ENCODE measurements at regions not wholly inside any gene's neighbourhood (a gene's known extent, or its start where the extent isn't known, plus 50 kb on each side); places are given as distances from the start of the nearest gene placed in this dataset.

DNA sequence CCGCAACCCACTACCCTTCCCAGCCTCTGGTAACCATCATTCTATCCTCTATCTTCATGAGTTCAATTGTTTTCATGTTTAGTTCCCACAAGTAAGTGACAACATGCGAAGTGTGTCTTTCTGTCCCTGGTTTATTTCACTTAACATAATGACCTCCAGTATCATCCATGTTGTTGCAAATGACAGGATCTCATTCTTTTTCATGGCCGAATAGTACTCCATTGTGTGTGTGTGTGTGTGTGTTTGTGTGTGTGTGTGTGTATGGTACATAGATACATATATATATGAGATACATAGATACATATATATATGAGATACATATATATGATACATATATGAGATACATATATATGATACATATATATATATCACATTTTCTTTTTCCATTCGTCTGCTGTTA is 196.3 kb upstream of the STK17B start:
- intact Hi-C loops (cut with DNase I) = no loop called here
- H3K36me3 ChIP-seq = no peaks in the 10 kb centered on the region
- H3K9me3 ChIP-seq = no peaks in the 10 kb centered on the region
- H3K4me3 ChIP-seq = no peak overlapping the region
- H3K4me1 ChIP-seq = no peaks in the 10 kb centered on the region
- TF ChIP-seq POLR2A (IDR thresholded peaks at IDR 0.05) = no peak
- TF ChIP-seq, protein P1, sequence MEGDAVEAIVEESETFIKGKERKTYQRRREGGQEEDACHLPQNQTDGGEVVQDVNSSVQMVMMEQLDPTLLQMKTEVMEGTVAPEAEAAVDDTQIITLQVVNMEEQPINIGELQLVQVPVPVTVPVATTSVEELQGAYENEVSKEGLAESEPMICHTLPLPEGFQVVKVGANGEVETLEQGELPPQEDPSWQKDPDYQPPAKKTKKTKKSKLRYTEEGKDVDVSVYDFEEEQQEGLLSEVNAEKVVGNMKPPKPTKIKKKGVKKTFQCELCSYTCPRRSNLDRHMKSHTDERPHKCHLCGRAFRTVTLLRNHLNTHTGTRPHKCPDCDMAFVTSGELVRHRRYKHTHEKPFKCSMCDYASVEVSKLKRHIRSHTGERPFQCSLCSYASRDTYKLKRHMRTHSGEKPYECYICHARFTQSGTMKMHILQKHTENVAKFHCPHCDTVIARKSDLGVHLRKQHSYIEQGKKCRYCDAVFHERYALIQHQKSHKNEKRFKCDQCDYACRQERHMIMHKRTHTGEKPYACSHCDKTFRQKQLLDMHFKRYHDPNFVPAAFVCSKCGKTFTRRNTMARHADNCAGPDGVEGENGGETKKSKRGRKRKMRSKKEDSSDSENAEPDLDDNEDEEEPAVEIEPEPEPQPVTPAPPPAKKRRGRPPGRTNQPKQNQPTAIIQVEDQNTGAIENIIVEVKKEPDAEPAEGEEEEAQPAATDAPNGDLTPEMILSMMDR (IDR thresholded peaks at IDR 0.05) = no peak
- no peak for TF ChIP-seq POLR2AphosphoS5 (IDR thresholded peaks at IDR 0.05; ENCODE audit: insufficient read depth in 1 of 2, low read depth in 1 of 2)
- DNase-seq (ENCODE audit: extremely low spot score in 2 of 2) = no peak
- no peaks in the 10 kb centered on the region for H3K27me3 ChIP-seq
- H3K27ac ChIP-seq = no peak overlapping the region

DNA sequence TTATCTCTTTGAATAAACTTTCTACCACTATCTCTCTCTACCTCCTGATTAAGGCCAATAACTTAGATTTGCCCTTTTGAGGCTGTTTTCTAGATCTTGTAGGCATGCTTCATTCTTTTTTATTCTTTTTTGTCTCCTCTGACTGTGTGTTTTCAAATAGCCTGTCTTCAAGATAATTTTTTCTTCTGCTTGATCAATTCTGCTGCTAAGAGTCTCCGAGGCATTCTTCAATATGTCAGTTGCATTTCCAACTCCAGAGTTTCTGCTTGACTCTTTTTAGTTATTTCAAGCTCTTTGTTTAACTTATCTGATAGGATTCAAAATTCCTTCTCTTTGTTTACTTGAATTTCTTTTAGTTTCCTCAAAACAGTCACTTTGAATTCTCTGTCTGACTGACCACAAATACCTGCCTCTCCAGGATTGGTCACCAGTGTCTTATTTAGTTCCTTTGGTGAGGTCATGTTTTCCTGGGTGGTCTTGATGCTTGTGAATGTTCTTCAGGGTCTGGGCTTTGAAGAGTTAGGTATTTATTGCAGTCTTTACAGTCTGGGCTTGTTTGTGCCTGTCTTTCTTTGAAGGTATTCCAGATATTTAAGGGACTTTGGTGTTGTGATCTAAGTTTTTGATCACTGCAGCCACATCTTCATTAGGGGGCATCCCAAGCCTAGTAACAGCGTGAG is 197.3 kb upstream of the STK17B start:
- TF ChIP-seq POLR2AphosphoS5 (IDR thresholded peaks at IDR 0.05; ENCODE audit: insufficient read depth in 1 of 2, low read depth in 1 of 2) = no peak
- no peak for TF ChIP-seq POLR2A (IDR thresholded peaks at IDR 0.05)
- TF ChIP-seq, protein P1 (IDR thresholded peaks at IDR 0.05) = no peak
- H3K9me3 ChIP-seq = no peaks in the 10 kb centered on the region
- DNase-seq (ENCODE audit: extremely low spot score in 2 of 2) = no peak
- intact Hi-C loops (cut with DNase I) = no loop called here
- H3K4me1 ChIP-seq = no peaks in the 10 kb centered on the region
- no peaks in the 10 kb centered on the region for H3K36me3 ChIP-seq
- no peak overlapping the region for H3K27ac ChIP-seq
- no peak overlapping the region for H3K4me3 ChIP-seq
- no peaks in the 10 kb centered on the region for H3K27me3 ChIP-seq

DNA sequence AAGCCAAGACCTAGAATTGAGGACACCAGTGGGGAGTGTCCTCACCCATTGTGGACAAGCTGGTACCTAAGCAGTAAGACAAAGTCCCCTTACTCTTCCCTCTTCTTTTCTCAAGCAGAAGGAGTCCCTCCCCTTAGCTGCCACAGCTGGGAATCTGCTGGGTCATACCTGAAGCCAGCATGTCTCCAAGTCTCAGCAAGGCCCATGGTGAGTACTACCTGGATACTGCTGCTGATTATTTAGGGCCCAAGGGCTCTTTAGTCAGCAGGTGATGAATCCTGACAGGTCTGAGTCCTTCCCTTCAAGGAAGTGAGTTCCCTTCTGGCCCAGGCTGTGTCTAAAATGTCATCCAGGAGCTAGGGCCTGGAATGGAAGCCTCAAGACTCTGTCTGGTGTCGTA is 198.6 kb upstream of the STK17B start:
- H3K9me3 ChIP-seq = no peaks in the 10 kb centered on the region
- TF ChIP-seq, protein P1 (IDR thresholded peaks at IDR 0.05) = no peak
- no peak for TF ChIP-seq POLR2AphosphoS5 (IDR thresholded peaks at IDR 0.05; ENCODE audit: insufficient read depth in 1 of 2, low read depth in 1 of 2)
- no peak for TF ChIP-seq POLR2A (IDR thresholded peaks at IDR 0.05)
- no peak overlapping the region for H3K4me3 ChIP-seq
- intact Hi-C loops (cut with DNase I) = no loop called here
- H3K27me3 ChIP-seq = no peaks in the 10 kb centered on the region
- no peaks in the 10 kb centered on the region for H3K4me1 ChIP-seq
- H3K27ac ChIP-seq = no peak overlapping the region
- H3K36me3 ChIP-seq = no peaks in the 10 kb centered on the region
- DNase-seq (ENCODE audit: extremely low spot score in 2 of 2) = no peak

DNA sequence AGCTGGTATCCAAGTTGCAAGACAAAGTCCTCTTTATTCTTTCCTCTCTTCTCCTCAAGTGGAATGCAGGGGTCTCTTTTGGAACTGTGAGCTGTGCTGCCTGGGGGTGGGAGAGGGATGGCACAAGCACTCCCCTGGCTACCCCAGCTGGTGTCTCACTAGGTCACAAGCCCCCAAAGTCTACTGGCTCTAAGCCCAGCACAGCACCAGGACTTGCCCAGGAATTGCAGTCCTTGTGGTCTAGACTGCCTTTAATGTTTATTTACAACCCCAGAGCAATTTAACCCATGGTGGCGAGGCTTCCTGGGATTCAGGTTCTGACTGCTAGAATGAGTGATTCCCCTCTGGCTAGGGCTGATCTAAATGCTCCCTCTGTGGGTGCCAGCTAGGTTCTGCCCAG is 199.0 kb upstream of the STK17B start:
- Histone ChIP-seq H3K36me3 (no peaks in the 10 kb centered on the region), H3K27me3 (no peaks in the 10 kb centered on the region), H3K4me1 (no peaks in the 10 kb centered on the region), H3K4me3 (no peak overlapping the region), H3K27ac (no peak overlapping the region), H3K9me3 (no peaks in the 10 kb centered on the region)
- TF ChIP-seq POLR2A (IDR thresholded peaks at IDR 0.05) (no peak), POLR2AphosphoS5 (IDR thresholded peaks at IDR 0.05; ENCODE audit: insufficient read depth in 1 of 2, low read depth in 1 of 2) (no peak)
- TF ChIP-seq, protein P1 (IDR thresholded peaks at IDR 0.05) = no peak
- DNase-seq (ENCODE audit: extremely low spot score in 2 of 2) = no peak
- intact Hi-C loops (cut with DNase I) = no loop called here

DNA sequence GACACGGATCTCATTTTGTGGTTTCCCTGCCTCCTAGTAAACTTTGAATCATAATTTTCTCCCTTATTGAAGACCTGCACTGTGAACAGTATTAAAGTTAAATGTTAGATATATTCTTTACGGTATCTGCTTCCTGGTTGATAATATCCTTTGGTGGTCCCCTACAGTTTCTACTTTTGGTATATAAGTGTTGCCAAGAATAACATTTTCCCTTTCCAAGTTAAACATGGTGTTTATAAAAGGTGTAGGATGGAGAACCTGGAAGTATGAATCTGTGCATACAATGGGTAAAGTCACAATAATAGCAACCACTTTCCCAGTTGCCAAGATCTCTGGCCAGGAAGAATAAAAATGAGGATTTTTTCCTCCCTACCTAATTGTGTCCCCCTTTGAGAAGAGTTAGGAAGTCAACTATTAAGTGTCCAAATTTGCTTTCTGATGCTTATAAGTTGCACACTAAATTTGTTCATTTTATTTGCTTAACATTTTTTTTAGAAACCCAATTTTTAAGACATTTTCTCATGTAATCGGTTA is 201.0 kb upstream of the STK17B start:
- no peaks in the 10 kb centered on the region for H3K9me3 ChIP-seq
- H3K27me3 ChIP-seq = no peaks in the 10 kb centered on the region
- no peak overlapping the region for H3K4me3 ChIP-seq
- DNase-seq (ENCODE audit: extremely low spot score in 2 of 2) = no peak
- H3K36me3 ChIP-seq = no peaks in the 10 kb centered on the region
- no peak overlapping the region for H3K27ac ChIP-seq
- TF ChIP-seq POLR2AphosphoS5 (IDR thresholded peaks at IDR 0.05; ENCODE audit: insufficient read depth in 1 of 2, low read depth in 1 of 2) (no peak), POLR2A (IDR thresholded peaks at IDR 0.05) (no peak)
- TF ChIP-seq, protein P1 (IDR thresholded peaks at IDR 0.05) = no peak
- intact Hi-C loops (cut with DNase I) = no loop called here
- no peaks in the 10 kb centered on the region for H3K4me1 ChIP-seq

Data from vagina (tissue), 2 donors.